GM12891 (cell line): ENCODE measurements at regions not wholly inside any gene's neighbourhood (a gene's known extent, or its start where the extent isn't known, plus 50 kb on each side); places are given as distances from the start of the nearest gene placed in this dataset.

Experiments used
- PAX5 ChIP-seq: IDR thresholded peaks from 2 replicates; pipeline ENCODE4 v1.6.1; 2011; ENCODE audit warnings: low read length, moderate library complexity, mild to moderate bottlenecking; ENCODE audit not compliant: insufficient read depth, severe bottlenecking
- POLR2A ChIP-seq: IDR thresholded peaks from 2 replicates; pipeline ENCODE4 v1.6.1; 2011; ENCODE audit warnings: low read depth, low read length, control low read depth
- POLR2AphosphoS5 ChIP-seq: IDR thresholded peaks from 2 replicates; pipeline ENCODE4 v1.6.1; 2011; ENCODE audit warnings: low read depth, low read length, control low read depth

DNA sequence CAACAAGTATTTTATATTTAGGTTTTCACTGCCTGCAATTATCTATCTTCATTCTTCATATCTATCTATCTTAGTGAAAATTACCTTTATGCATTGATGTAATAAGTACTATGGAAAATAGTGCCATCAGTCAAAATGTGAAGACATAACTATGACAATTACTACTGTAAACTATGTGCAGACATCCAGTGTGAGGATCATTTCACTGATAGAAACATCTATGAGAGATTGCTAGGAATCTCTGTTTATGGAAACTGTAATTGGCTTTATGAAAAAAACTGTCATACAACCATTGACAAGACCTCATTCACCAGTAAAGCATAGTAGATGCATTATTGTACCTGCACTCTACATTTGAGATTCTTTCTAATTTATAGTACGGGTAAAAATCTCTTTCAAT lies 401.0 kb downstream of the PMP22 start:
- TF ChIP-seq POLR2A (no peak), PAX5 (no peak), POLR2AphosphoS5 (no peak)
